Endodermal cell (in vitro differentiated cells): ENCODE measurements at regions not wholly inside any gene's neighbourhood (a gene's known extent, or its start where the extent isn't known, plus 50 kb on each side); places are given as distances from the start of the nearest gene placed in this dataset.
A peak's percentile ranks its signal among the peaks of the same experiment; 100 is the strongest.

Source experiments
- DNase-seq: peaks from one replicate; pipeline ENCODE4 v3.0.0-alpha.2; 2017
- H3K27ac ChIP-seq: 2 replicates; pipeline ENCODE4 v1.5.1; 2013; ENCODE audit warnings: mild to moderate bottlenecking, low read depth, low read length, moderate library complexity
- H3K27me3 ChIP-seq: 2 replicates; pipeline ENCODE4 v1.6.1; 2013; ENCODE audit warnings: mild to moderate bottlenecking, low read length, moderate library complexity; ENCODE audit not compliant: insufficient read depth, control insufficient read depth, poor library complexity, severe bottlenecking
- H3K36me3 ChIP-seq: 2 replicates; pipeline ENCODE4 v1.7.0; 2013; ENCODE audit warnings: mild to moderate bottlenecking, low read length, moderate library complexity; ENCODE audit not compliant: control insufficient read depth, insufficient read depth
- H3K4me1 ChIP-seq: one replicate; pipeline ENCODE4 v1.7.0; 2013; ENCODE audit warnings: low read length; ENCODE audit not compliant: control insufficient read depth, insufficient read depth
- H3K4me3 ChIP-seq: 2 replicates; pipeline ENCODE4 v1.5.1; 2013; ENCODE audit warnings: mild to moderate bottlenecking, low read length, moderate library complexity
- H3K9ac ChIP-seq: 2 replicates; pipeline ENCODE4 v1.6.1; 2013; ENCODE audit warnings: mild to moderate bottlenecking, low read length, moderate library complexity; ENCODE audit not compliant: poor library complexity, severe bottlenecking; ENCODE audit errors: extremely low read depth
- H3K9me3 ChIP-seq: 2 replicates; pipeline ENCODE4 v1.6.1; 2013; ENCODE audit warnings: mild to moderate bottlenecking, low read length, moderate library complexity; ENCODE audit not compliant: control insufficient read depth
- H3K27ac Mint-ChIP-seq: 2 replicates; pipeline ENCODE4 v1.8.0; 2020; ENCODE audit warnings: mixed read lengths
- H3K27me3 Mint-ChIP-seq: 2 replicates; pipeline ENCODE4 v1.8.0; 2021; ENCODE audit warnings: mild to moderate bottlenecking, mixed read lengths; ENCODE audit not compliant: insufficient read depth
- H3K36me3 Mint-ChIP-seq: 2 replicates; pipeline ENCODE4 v1.8.0; 2020; ENCODE audit warnings: low read depth, mixed read lengths
- H3K4me1 Mint-ChIP-seq: 2 replicates; pipeline ENCODE4 v1.8.0; 2020; ENCODE audit warnings: mixed read lengths
- H3K4me3 Mint-ChIP-seq: 2 replicates; pipeline ENCODE4 v1.8.0; 2020; ENCODE audit warnings: mild to moderate bottlenecking, moderate library complexity, mixed read lengths
- H3K9me3 Mint-ChIP-seq: 2 replicates; pipeline ENCODE4 v1.8.0; 2020; ENCODE audit warnings: mild to moderate bottlenecking, mixed read lengths
- CTCF ChIP-seq: fragments of 200-600 bp; sonication (generic); conservative IDR thresholded peaks from 2 replicates; pipeline ENCODE4 v1.5.0; 2021; ENCODE audit warnings: antibody characterized with exemption, mild to moderate bottlenecking
- WGBS, 2 experiments: methylation state at CpG; one replicate each; pipeline versions ENCODE4 v1.1.5 to v1.1.7; 2013; ENCODE audit warnings: missing lambda C conversion rate in 2 of 2, mixed read lengths in 1 of 2; ENCODE audit not compliant: insufficient coverage in 1 of 2, insufficient read length in 1 of 2; 5-methylcytosine and 5-hydroxymethylcytosine counted together

- H3K9ac ChIP-seq: no peak overlapping the region
- Mint-ChIP-seq H3K9me3 (peaks cover 19% of the 10 kb centered on the region), H3K36me3 (peaks cover 7% of the 10 kb centered on the region), H3K4me1 (peaks cover 5% of the 10 kb centered on the region), H3K27me3 (no peaks in the 10 kb centered on the region), H3K27ac (no peak overlapping the region), H3K4me3 (no peak overlapping the region)
- no peaks in the 10 kb centered on the region for H3K36me3 ChIP-seq
- no peak for TF ChIP-seq CTCF
- no peaks in the 10 kb centered on the region for H3K4me1 ChIP-seq
- no peaks in the 10 kb centered on the region for H3K27me3 ChIP-seq
- 92 to 95% methylated on average over 5 of the region's 5 CpGs for WGBS, 2 experiments
- no peak overlapping the region for H3K27ac ChIP-seq
- no peak for DNase-seq
- H3K9me3 ChIP-seq: peaks cover 14% of the 10 kb centered on the region
- H3K4me3 ChIP-seq: no peak overlapping the region
Observed at GRCh38 chr16:72705801-72706200, 342.1 kb downstream of the ZFHX3 start.

- no peaks in the 10 kb centered on the region for H3K36me3 ChIP-seq
- no peaks in the 10 kb centered on the region for H3K4me1 ChIP-seq
- H3K4me3 Mint-ChIP-seq: no peak overlapping the region
- peaks cover 11% of the 10 kb centered on the region for H3K9me3 Mint-ChIP-seq
- no peaks in the 10 kb centered on the region for H3K27me3 Mint-ChIP-seq
- TF ChIP-seq CTCF: no peak
- no peaks in the 10 kb centered on the region for H3K27me3 ChIP-seq
- no peak overlapping the region for H3K4me3 ChIP-seq
- WGBS, 2 experiments: 87 to 100% methylated on average over 1 to 2 of the region's 2 CpGs
- peaks cover 5% of the 10 kb centered on the region for H3K4me1 Mint-ChIP-seq
- H3K9me3 ChIP-seq: peaks cover 4% of the 10 kb centered on the region
- H3K9ac ChIP-seq: no peak overlapping the region
- DNase-seq: no peak
- H3K27ac ChIP-seq: no peak overlapping the region
- peaks cover 4% of the 10 kb centered on the region for H3K36me3 Mint-ChIP-seq
- H3K27ac Mint-ChIP-seq: no peak overlapping the region
Observed at GRCh38 chr16:72704746-72705372, 343.1 kb downstream of the ZFHX3 start.

- no peak overlapping the region for H3K27ac ChIP-seq
- no peaks in the 10 kb centered on the region for H3K4me1 Mint-ChIP-seq
- WGBS, 2 experiments: 75% methylated on average over 1 of the region's 2 CpGs; no CpG with 5 or more reads in 1 of the 2 experiments
- H3K4me3 Mint-ChIP-seq: no peak overlapping the region
- DNase-seq: no peak
- no peak overlapping the region for H3K27ac Mint-ChIP-seq
- peak; percentile 31 for TF ChIP-seq CTCF
- no peaks in the 10 kb centered on the region for H3K36me3 Mint-ChIP-seq
- H3K4me3 ChIP-seq: no peak overlapping the region
- H3K9ac ChIP-seq: no peak overlapping the region
- no peaks in the 10 kb centered on the region for H3K4me1 ChIP-seq
- no peaks in the 10 kb centered on the region for H3K36me3 ChIP-seq
- H3K9me3 Mint-ChIP-seq: peaks cover 8% of the 10 kb centered on the region
- no peaks in the 10 kb centered on the region for H3K9me3 ChIP-seq
- no peaks in the 10 kb centered on the region for H3K27me3 ChIP-seq
- H3K27me3 Mint-ChIP-seq: no peaks in the 10 kb centered on the region
Observed at GRCh38 chr16:72689851-72690250, 358.1 kb downstream of the ZFHX3 start.
